GM19372 (cell line): ENCODE measurements at regions not wholly inside any gene's neighbourhood (a gene's known extent, or its start where the extent isn't known, plus 50 kb on each side); places are given as distances from the start of the nearest gene placed in this dataset.
"Not testable (repeated sequence)": the region's sequence is repeated elsewhere in the genome, so short reads cannot be mapped to it uniquely, and the experiment has no call there.

Source experiments
- ATAC-seq: cut with Tn5 transposase; IDR thresholded peaks from one replicate; pipeline ENCODE4 v1.9.1; 2021; ENCODE audit warnings: mild to moderate bottlenecking, low read depth, moderate library complexity; ENCODE audit not compliant: unreplicated experiment

- no peak for ATAC-seq
These were observed 238.2 kb upstream of the PROX1 start for GRCh38 chr1:213749558-213749957.

GRCh38 chr1:213750231-213751063 lies 237.3 kb upstream of the PROX1 start:
- no peak for ATAC-seq

- ATAC-seq = no peak
These were observed 236.7 kb upstream of the PROX1 start for GRCh38 chr1:213751064-213751397.

DNA sequence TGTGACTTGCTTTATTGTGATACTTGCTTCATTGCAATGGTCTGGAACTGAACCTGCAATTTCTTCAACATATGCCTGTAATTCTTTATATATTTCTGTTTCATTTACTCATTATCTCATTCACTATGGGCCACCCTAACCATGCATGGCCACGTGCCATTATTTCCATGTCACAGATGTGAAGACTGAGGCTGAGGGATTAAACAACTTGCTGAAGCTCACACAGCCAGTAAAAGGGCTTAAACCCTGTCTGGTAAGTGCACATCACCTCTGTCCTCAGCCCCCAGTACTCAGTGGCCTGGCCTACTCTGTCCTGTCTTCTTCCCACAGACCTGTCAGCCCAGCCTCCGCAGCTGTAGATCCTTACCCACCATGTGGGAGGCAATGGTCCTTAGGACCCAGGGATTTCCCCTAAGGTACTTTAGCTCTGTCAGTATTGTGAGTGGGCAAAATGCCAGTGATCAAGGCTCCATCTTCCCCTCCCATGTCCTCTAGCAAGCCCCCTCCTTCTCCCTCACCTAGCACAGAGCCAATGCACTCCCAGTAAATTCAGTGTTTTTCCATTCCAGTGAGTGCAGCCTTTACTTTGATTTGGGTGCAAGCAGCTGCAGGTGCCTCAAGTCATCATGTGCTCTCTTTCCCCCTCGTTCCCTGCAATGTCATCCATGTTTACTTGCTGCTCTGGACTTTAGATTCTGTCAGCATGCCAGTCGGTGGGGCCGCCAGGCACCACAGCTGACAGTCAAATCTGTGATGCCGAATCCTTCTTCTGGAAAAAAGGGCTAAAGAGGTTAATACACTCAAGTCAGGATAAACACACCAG lies 228.2 kb upstream of the PROX1 start:
- ATAC-seq = no peak

GRCh38 chr1:213761845-213762407 lies 225.8 kb upstream of the PROX1 start:
- no peak for ATAC-seq

DNA sequence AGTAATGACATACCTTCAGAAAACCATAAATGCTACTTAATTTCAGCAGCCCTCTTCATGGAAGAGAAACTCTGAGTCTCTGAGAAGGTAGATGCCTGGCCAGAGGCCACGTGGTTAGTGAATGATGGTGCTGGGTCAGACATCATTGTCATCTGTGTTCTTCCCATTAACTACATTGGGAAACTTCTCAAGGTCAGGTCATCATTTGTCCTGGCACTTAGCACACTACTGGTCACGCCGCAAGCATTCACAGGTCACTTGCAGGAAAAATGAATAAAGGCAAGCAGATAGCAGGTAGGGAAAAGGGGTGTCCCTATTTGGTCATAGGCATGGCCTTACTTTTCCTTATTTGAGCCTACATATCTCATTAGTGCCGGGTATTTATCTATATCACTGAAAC lies 220.1 kb upstream of the PROX1 start:
- ATAC-seq = no peak

DNA sequence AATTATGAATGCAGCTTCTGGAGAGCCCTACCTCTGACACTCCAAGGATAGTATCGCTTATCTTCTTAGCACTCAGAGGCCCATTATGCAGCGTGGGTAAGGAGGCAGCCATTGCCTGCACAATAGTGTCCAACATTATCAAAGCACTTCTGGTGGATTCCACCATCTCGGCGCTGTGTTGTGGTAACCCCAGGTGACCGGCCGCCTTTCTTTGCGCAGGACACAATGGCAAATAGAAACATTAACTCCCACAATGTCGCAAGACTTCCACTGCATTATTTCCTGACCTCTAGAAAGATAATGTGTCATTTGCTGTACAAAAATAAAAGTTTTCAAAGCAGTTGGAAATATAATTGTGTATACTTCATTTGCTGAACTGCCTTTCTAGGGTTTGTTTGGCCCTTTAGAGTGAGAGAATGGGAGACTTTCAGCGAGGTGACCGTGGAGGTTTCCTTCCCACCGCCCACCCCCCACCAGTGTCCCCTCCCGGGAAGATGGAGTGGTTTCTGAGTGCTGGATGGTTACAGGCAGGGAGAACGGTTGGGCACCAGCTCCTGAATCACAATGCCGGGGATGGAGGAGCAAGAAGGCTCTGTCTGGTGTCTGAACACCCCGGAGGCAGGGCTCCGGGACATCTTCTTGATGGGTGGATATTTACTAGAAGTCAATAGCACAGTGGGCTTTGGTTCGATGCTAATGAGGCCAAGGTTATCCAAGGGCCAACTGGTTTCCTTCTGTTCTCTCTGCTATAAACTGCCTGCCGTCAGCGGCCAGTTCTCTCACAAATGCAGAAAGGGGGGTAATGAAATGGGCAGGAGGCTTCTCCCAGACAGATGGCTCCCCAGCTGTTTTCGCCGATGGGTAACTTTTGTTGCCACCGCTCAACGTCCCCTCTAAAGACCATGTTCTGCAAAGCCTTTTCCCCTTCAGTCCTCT lies 215.4 kb upstream of the PROX1 start:
- ATAC-seq = no peak

- no peak for ATAC-seq
These were observed 213.8 kb upstream of the PROX1 start for GRCh38 chr1:213773975-213774374.

DNA sequence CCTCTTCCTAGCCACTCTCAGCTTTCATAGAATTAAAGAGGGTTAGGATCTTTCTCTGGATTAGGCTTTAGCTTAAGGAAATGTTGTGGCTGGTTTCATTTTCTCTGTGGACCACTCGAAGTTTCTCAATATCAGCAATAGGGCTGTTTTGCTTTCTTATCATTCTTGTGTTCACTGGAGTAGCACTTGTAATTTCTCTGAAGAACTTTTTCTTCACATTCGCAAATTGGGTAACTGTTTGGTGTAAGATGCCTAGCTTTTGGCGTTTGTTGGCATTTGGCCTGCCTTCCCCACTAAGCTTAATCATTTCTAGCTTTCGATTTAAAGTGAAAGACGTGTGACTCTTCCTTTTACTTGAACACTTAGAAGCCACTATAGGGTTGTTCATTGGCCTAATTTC lies 210.8 kb upstream of the PROX1 start:
- ATAC-seq = no peak

DNA sequence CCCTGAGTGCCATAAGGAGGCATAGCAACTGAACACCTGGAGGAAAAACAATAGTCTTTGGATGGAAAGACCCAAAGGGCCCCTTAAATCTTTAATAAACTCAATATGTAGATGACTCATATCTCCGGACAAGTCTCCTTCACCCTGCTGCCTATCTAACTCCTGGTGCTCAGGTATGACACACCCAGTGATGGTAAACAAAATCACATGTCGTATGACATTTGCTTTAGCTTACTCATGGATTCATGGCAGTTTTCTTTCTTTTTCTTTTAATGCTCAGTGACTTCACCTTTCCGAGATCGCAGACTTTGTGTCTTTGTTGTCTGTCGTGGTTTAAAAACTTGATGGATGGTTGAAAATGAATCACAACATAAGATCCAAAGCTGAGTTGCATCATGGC lies 208.5 kb upstream of the PROX1 start:
- ATAC-seq = no peak

GRCh38 chr1:213782941-213783672 lies 204.7 kb upstream of the PROX1 start:
- ATAC-seq = no peak

GRCh38 chr1:213783893-213784292 lies 203.9 kb upstream of the PROX1 start:
- ATAC-seq = no peak

- ATAC-seq = no peak
These were observed 201.1 kb upstream of the PROX1 start for GRCh38 chr1:213786683-213787082.

- ATAC-seq = no peak
These were observed 197.2 kb upstream of the PROX1 start for GRCh38 chr1:213790565-213790964.

DNA sequence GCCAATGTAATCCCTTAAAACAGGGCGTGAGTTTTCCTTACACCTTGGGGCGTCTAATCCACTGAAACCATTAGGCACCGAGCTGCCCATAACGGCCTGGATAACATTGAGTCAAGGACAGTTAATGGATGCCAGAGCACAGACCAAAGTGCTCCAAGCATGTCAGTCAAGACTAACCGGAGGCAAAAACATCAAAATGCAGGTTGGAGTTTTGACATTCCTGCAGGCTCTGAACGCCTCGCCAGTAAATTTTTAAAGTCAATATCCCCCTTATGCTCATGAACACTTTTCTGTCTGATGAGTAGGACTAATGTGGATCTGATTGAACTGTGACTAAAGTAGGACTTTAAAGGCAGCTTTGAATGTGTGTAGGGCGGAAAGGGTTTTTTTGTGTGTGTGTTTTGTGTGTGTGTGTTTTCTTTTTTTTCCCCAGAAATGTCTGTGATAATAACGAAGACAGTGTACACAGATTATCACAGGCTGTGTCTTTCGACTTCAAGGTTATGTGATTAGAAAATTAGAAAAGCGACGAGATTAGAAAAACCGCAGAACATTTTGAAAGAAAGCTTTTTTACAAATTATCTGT lies 194.2 kb upstream of the PROX1 start:
- ATAC-seq = no peak

DNA sequence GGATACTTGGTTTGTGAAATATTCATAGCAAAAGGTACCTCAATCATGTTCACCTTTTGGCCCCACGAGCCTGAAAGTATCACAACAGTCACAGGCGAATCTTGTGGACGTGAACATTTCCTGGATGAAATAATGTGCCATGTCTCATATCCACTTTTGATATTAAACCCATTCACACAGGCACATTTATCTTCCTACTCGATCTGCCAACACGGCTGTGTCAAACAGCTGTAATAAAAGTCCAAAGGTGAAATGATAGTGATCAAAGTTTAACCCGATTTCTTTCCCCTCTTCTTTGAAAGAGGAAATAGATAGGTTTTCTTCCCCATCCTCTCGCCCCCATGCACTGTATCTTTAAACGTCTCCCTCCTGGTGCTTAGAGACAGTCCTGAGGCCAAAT lies 191.2 kb upstream of the PROX1 start:
- no peak for ATAC-seq

DNA sequence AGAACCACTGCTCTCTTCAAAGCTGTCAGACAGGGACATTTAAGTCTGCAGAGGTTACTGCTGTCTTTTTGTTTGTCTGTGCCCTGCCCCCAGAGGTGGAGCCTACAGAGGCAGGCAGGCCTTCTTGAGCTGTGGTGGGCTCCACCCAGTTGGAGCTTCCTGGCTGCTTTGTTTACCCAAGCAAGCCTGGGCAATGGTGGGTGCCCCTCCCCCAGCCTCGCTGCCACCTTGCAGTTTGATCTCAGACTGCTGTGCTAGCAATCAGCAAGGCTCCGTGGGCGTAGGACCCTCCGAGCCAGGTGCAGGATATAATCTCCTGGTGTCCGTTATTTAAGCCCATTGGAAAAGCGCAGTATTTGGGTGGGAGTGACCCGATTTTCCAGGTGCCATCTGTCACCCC lies 179.5 kb upstream of the PROX1 start:
- ATAC-seq = not testable (repeated sequence)

DNA sequence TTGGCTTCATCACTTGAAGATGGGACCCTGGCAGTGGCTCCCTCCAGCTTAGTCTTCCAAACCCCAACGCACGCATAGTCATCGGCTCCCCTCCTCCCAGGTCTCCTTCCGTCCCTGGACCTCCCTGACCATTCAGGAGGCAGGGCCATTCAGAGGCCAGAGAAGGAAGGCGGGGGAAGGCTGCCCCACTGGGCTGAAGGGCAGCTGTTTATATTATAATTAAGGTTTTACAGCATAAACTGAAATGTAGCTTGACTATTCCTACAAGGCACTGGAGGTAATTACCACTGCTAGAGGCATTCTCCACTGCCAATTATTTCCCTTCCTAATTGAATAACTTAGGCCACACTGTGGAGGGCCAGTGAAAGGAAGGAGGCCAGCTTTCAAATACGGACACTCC lies 170.6 kb upstream of the PROX1 start:
- ATAC-seq = no peak

DNA sequence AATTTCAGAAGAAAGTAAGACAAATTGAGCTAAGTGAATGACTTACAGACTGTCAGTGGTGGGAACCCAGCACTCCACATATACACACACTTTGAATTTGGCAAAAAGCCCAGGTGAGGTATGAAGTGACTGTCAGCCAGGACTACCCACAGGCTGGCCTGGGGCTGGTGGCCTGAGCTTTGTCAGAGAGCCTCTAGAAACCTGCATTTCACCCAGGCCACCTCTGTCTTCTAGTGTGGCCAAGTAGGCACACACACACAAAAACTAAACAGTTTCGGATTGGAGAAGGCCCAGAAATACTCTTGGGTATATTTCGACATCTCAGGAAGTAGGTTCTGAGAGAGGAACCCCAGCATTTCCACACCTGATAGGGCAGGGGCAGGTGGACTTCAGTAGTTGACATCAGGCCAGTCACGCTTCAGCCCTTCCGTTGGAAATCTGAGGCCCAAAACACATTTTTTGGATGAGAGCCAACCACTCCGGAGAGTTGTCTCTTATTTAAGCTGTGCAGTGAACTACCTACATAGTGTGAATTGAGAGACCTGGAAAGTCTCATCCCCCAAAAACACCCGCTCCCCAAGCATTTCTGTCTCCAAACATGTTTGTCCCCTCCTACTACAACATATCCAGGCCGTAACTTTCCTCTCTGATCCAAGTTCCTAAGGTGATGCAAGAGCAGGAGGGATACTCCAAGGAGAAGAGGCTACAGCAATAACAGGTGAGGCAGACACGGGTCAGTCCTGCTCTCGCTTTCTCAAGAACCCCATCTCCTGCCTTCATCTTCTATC lies 167.2 kb upstream of the PROX1 start:
- ATAC-seq = no peak
